ENCODE measurements at regions not wholly inside any gene's neighbourhood (a gene's known extent, or its start where the extent isn't known, plus 50 kb on each side); places are given as distances from the start of the nearest gene placed in this dataset.

DNA sequence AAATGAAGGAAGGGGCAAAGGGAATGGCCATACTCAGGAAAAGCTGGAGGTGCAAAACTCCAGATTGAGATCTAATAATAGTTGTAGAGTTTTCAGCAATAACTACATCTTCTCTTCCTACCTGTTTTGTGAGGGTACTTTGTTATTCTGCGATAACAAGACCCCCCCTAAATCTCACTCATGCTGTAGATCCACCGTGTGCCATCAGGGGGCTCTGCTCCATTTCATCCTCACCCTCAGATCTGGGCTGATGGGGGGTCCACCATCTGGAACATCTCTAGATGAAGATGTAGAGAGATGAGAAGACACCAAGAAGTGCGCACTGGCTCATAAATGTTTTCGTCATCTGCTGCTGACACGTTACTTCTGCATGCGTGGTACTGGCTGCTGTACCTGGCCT lies 135.9 kb upstream of the KIRREL3 start:
- intact Hi-C loops (cut with DNase I; ENCODE audit: low total_unique reads): no loop called here
- no peaks in the 10 kb centered on the region for H3K4me1 ChIP-seq

DNA sequence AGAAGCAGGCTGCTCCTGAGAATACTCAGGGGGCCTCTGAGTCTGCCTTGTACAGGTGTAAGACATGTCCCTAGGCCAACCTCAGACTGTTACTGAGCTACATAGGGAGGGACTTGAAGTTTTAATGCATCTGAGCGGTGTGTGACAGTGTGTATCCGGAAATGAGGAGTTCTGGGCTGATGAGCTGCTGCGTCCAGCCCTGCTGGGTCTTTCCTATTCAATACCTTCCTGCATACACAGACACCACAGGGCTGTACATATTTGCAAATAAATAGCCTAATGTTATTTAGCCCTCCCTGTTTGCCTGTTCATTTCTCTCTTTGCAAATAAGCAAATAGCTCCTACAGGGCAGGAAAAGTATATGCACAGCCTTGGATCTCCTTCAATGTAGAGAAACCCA lies 134.7 kb upstream of the KIRREL3 start:
- intact Hi-C loops (cut with DNase I; ENCODE audit: low total_unique reads): no loop called here
- no peaks in the 10 kb centered on the region for H3K4me1 ChIP-seq
- no peaks in the 10 kb centered on the region for H3K36me3 ChIP-seq
- H3K4me3 ChIP-seq: no peak overlapping the region
- TF ChIP-seq, protein P1, sequence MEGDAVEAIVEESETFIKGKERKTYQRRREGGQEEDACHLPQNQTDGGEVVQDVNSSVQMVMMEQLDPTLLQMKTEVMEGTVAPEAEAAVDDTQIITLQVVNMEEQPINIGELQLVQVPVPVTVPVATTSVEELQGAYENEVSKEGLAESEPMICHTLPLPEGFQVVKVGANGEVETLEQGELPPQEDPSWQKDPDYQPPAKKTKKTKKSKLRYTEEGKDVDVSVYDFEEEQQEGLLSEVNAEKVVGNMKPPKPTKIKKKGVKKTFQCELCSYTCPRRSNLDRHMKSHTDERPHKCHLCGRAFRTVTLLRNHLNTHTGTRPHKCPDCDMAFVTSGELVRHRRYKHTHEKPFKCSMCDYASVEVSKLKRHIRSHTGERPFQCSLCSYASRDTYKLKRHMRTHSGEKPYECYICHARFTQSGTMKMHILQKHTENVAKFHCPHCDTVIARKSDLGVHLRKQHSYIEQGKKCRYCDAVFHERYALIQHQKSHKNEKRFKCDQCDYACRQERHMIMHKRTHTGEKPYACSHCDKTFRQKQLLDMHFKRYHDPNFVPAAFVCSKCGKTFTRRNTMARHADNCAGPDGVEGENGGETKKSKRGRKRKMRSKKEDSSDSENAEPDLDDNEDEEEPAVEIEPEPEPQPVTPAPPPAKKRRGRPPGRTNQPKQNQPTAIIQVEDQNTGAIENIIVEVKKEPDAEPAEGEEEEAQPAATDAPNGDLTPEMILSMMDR (IDR thresholded peaks at IDR 0.05): no peak
- H3K27me3 ChIP-seq: no peaks in the 10 kb centered on the region
- DNase-seq: no peak
- H3K27ac ChIP-seq: no peak overlapping the region
- H3K9me3 ChIP-seq: no peaks in the 10 kb centered on the region

More for the DNA sequence above, 135.9 kb upstream of the KIRREL3 start:
- no peaks in the 10 kb centered on the region for H3K9me3 ChIP-seq
- DNase-seq: no peak
- no peaks in the 10 kb centered on the region for H3K27me3 ChIP-seq
- TF ChIP-seq, protein P1 (IDR thresholded peaks at IDR 0.05): no peak
- H3K27ac ChIP-seq: no peak overlapping the region
- H3K4me3 ChIP-seq: no peak overlapping the region
- no peaks in the 10 kb centered on the region for H3K36me3 ChIP-seq

DNA sequence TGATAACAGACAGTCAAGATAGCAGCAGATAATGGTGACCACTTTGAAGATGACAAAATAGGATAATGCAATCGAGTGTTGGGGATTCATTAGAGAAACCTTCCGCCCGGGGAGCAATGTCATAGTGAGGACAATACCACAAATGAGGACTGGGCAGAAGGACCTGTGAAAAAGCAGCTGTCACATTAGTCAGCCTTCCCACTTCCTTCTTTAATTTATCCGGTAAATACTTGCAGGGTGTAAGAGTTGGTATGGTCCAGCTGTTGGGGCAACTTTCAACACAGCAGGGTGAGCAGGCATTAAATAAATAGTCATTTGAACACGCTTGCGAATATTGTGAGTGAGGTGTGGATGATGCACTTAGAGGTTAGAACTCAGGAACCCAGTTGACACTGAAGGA lies 132.5 kb upstream of the KIRREL3 start:
- H3K27ac ChIP-seq: no peak overlapping the region
- no peak overlapping the region for H3K4me3 ChIP-seq
- no peaks in the 10 kb centered on the region for H3K9me3 ChIP-seq
- DNase-seq: no peak
- no peaks in the 10 kb centered on the region for H3K36me3 ChIP-seq
- no peaks in the 10 kb centered on the region for H3K4me1 ChIP-seq
- TF ChIP-seq, protein P1 (IDR thresholded peaks at IDR 0.05): no peak
- intact Hi-C loops (cut with DNase I; ENCODE audit: low total_unique reads): no loop called here
- H3K27me3 ChIP-seq: no peaks in the 10 kb centered on the region

DNA sequence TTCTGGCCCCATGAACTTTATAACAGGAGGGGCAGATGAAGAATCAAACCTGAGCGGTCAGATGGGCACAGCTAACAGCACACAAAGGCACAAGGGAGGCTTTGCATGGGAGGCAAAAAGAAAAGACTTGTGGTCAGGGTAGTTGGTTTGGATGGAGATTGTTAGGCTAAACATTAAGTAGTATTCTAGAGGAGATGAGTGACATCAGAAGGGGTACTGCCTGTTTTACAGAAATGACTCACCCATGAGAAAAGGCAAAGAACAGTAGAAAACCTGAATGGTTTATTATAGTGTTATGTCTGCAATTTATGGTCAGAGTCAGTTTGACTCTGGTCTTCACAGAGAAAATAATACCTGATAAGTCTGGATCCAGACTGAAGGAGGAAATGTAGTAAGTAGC lies 129.8 kb upstream of the KIRREL3 start:
- Histone ChIP-seq H3K27ac (no peak overlapping the region), H3K4me1 (no peaks in the 10 kb centered on the region), H3K9me3 (no peaks in the 10 kb centered on the region), H3K27me3 (no peaks in the 10 kb centered on the region), H3K4me3 (no peak overlapping the region), H3K36me3 (no peaks in the 10 kb centered on the region)
- intact Hi-C loops (cut with DNase I; ENCODE audit: low total_unique reads): no loop called here
- TF ChIP-seq, protein P1 (IDR thresholded peaks at IDR 0.05): no peak
- no peak for DNase-seq

DNA sequence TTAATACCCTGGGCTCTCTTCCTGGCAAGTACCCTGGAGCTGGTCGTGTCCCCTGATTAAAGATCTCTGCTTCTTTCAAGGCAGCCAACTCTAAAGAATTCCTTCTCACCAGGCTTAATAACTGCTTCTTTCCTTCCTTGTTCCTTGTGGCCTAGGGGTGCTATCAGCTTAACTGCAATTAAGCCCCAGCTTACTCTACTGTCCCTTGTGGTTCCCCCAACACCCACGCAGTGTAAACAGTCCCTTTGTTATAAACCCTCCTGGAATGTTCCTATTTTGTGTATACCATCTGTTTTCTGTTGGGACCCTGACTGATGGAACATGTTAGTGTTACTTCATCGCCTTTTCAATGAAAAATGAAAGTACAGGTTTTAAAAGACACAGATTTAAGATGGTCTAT lies 126.4 kb upstream of the KIRREL3 start:
- Histone ChIP-seq H3K4me3 (no peak overlapping the region), H3K9me3 (no peaks in the 10 kb centered on the region), H3K36me3 (no peaks in the 10 kb centered on the region), H3K27me3 (no peaks in the 10 kb centered on the region), H3K4me1 (no peaks in the 10 kb centered on the region), H3K27ac (no peak overlapping the region)
- TF ChIP-seq, protein P1 (IDR thresholded peaks at IDR 0.05): no peak
- intact Hi-C loops (cut with DNase I; ENCODE audit: low total_unique reads): no loop called here
- no peak for DNase-seq

DNA sequence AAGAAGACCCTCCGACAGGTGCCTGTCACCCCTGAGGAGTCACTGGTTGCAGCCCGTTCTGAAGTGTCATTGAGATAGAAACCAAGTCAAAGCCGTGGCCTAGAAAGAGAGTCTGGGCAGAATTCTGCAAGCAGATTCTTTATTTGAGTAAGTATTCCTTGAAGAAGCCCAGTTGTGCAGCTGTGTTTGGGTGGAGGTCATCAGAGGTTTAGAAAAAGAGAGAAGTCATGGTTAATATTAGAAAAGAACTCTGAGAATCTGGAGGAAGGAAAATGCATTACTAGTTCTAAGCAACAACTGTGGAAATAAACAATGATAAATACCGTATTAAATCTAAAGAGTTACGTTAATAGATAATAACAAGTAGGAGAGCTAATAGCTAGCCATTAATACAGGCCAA lies 118.8 kb upstream of the KIRREL3 start:
- TF ChIP-seq, protein P1 (IDR thresholded peaks at IDR 0.05): no peak
- Histone ChIP-seq H3K9me3 (no peaks in the 10 kb centered on the region), H3K36me3 (no peaks in the 10 kb centered on the region), H3K4me3 (no peak overlapping the region), H3K27ac (no peak overlapping the region), H3K27me3 (no peaks in the 10 kb centered on the region), H3K4me1 (no peaks in the 10 kb centered on the region)
- DNase-seq: no peak
- intact Hi-C loops (cut with DNase I; ENCODE audit: low total_unique reads): no loop called here

Data from tibial artery (tissue), 4 donors.